Glutamatergic neuron (in vitro differentiated cells): ENCODE measurements at regions not wholly inside any gene's neighbourhood (a gene's known extent, or its start where the extent isn't known, plus 50 kb on each side); places are given as distances from the start of the nearest gene placed in this dataset.

ENCODE experiments used
- DNase-seq: peaks from one replicate; pipeline ENCODE4 v3.0.0; 2022
- H3K27ac Mint-ChIP-seq: one replicate; pipeline ENCODE4 v1.8.0; 2020; ENCODE audit warnings: mild to moderate bottlenecking, mixed read lengths, inconsistent platforms; ENCODE audit not compliant: unreplicated experiment
- H3K27me3 Mint-ChIP-seq: one replicate; pipeline ENCODE4 v1.8.0; 2020; ENCODE audit warnings: mild to moderate bottlenecking, moderate library complexity, mixed read lengths, inconsistent platforms; ENCODE audit not compliant: unreplicated experiment
- H3K36me3 Mint-ChIP-seq: one replicate; pipeline ENCODE4 v1.8.0; 2020; ENCODE audit warnings: mild to moderate bottlenecking, mixed read lengths, inconsistent platforms; ENCODE audit not compliant: unreplicated experiment
- H3K4me1 Mint-ChIP-seq: one replicate; pipeline ENCODE4 v1.8.0; 2020; ENCODE audit warnings: mild to moderate bottlenecking, low read depth, mixed read lengths, inconsistent platforms; ENCODE audit not compliant: unreplicated experiment
- H3K4me3 Mint-ChIP-seq: one replicate; pipeline ENCODE4 v1.8.0; 2020; ENCODE audit warnings: mild to moderate bottlenecking, mixed read lengths, inconsistent platforms; ENCODE audit not compliant: unreplicated experiment
- H3K9me3 Mint-ChIP-seq: one replicate; pipeline ENCODE4 v1.8.0; 2020; ENCODE audit warnings: mild to moderate bottlenecking, moderate library complexity, mixed read lengths, inconsistent platforms; ENCODE audit not compliant: unreplicated experiment
- TF ChIP-seq, protein P1 (sequence below): fragments of 200-600 bp; sonication (generic); IDR thresholded peaks from one replicate; pipeline ENCODE4 v1.5.0; 2021; ENCODE audit not compliant: partially characterized antibody, unreplicated experiment

DNA sequence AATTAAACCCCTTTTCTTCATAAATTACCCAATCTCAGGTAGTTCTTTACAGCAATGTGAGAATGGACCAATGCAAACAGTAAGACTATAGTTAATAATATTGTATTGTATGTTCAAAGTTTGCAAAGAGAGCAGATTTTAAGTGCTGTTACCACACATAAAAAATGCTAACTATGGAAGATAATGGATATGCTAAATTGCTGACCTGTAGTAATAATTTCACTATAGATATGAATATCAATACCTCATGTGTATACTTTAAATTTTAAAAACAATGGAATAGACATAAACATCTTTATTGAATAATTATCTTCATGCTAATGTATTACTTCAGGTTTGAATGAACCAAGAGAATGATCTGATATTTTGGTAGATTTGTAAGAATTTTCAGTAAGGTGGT lies 552.4 kb upstream of the CHRM3 start:
- Mint-ChIP-seq H3K27ac (no peak overlapping the region), H3K27me3 (peaks cover 5% of the 10 kb centered on the region), H3K36me3 (peaks cover 12% of the 10 kb centered on the region), H3K9me3 (peaks cover 4% of the 10 kb centered on the region), H3K4me3 (no peak overlapping the region), H3K4me1 (no peaks in the 10 kb centered on the region)
- no peak for DNase-seq
- TF ChIP-seq, protein P1, sequence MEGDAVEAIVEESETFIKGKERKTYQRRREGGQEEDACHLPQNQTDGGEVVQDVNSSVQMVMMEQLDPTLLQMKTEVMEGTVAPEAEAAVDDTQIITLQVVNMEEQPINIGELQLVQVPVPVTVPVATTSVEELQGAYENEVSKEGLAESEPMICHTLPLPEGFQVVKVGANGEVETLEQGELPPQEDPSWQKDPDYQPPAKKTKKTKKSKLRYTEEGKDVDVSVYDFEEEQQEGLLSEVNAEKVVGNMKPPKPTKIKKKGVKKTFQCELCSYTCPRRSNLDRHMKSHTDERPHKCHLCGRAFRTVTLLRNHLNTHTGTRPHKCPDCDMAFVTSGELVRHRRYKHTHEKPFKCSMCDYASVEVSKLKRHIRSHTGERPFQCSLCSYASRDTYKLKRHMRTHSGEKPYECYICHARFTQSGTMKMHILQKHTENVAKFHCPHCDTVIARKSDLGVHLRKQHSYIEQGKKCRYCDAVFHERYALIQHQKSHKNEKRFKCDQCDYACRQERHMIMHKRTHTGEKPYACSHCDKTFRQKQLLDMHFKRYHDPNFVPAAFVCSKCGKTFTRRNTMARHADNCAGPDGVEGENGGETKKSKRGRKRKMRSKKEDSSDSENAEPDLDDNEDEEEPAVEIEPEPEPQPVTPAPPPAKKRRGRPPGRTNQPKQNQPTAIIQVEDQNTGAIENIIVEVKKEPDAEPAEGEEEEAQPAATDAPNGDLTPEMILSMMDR: no peak

DNA sequence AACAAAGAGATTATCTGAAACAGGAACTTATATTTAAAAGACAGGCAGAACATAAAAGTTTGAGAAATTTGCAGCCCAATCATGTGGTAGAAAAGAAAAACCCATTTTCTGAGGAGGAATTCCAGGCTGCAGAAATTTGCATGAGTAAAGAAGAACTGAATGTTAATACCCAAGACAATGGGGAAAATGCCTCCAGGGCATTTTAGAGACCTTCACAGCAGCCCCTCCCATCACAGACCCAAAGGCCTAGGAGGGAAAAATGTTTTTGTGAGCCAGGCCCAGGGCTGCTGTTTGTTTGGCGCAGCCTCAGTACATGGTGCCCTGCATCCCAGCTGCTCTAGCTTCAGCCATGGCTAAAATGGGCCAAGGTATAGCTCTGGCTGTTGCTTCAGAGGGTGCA lies 554.3 kb upstream of the CHRM3 start:
- Mint-ChIP-seq H3K9me3 (peaks cover 4% of the 10 kb centered on the region), H3K27me3 (peaks cover 5% of the 10 kb centered on the region), H3K4me1 (no peaks in the 10 kb centered on the region), H3K27ac (no peak overlapping the region), H3K4me3 (no peak overlapping the region), H3K36me3 (peaks cover 12% of the 10 kb centered on the region)
- DNase-seq: no peak
- TF ChIP-seq, protein P1: no peak

DNA sequence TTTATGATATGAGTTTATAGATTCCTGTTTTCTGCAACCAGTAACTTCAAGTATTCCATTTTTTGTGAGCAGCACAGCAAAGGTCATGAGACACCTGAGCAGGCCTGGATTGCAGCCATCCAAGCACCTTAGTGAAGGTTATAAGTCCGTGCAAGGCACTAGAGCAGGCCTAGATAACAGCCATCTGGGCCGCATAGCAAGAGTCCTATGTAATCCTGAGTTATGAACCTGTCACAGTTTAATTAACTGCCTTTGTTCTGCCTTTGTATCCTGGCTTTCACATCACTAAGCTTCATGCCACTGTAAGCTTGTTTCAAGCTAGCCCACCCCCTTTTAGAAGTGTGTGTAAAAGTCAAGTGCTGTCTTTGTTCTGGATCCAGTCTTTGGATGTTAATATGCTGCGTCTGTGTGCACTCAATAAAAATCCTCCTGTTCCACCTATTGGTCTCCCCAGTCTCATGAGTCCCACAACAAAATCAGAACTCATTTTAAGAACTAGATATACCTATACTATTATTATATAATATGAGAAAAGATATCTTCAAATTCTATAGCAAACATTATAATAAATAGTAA lies 556.2 kb upstream of the CHRM3 start:
- peaks cover 2% of the 10 kb centered on the region for H3K27me3 Mint-ChIP-seq
- peaks cover 4% of the 10 kb centered on the region for H3K9me3 Mint-ChIP-seq
- no peak overlapping the region for H3K27ac Mint-ChIP-seq
- H3K36me3 Mint-ChIP-seq: peaks cover 12% of the 10 kb centered on the region
- no peak overlapping the region for H3K4me3 Mint-ChIP-seq
- no peak for DNase-seq
- TF ChIP-seq, protein P1: no peak
- H3K4me1 Mint-ChIP-seq: no peaks in the 10 kb centered on the region

DNA sequence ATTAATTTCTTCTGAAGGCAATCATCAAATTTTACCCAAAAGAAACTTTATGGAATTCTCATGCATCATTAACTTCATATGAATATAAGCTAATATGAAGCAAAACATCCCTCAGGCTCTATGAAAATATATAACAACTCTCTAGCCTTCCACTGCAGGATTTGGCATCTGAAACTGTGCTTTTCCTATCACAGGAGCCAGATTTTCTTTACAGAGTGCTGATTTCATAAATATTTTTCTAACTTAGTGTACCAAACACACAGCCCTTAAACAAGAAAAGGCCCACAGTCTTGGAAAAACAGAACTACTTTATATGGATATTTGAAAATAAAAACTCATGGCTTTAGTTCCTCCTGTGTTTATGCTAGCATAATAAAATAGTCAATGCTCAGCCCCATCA lies 559.5 kb upstream of the CHRM3 start:
- Mint-ChIP-seq H3K36me3 (peaks cover 10% of the 10 kb centered on the region), H3K4me1 (no peaks in the 10 kb centered on the region), H3K9me3 (peaks cover 4% of the 10 kb centered on the region), H3K27me3 (peaks cover 2% of the 10 kb centered on the region), H3K27ac (no peak overlapping the region), H3K4me3 (no peak overlapping the region)
- DNase-seq: no peak
- TF ChIP-seq, protein P1: no peak

DNA sequence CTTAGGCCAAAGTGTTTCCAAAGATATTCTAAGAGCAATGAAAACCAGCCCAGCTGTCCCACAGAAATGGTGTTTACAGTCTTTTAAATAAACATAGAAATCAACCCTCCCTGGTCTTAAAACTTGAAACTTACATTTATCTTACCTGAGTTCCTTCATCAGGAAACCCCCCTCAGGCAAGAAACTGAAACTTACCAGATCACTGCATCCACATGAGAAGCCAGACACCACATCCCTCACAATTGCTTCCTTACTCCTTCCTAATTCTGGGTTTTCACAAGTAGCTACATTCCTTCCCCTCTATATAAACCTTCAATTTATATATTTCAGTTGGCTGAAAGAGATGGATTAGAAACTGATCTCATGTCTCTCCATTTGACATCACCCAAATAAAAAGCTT lies 563.0 kb upstream of the CHRM3 start:
- no peak overlapping the region for H3K27ac Mint-ChIP-seq
- H3K27me3 Mint-ChIP-seq: no peaks in the 10 kb centered on the region
- TF ChIP-seq, protein P1: no peak
- no peaks in the 10 kb centered on the region for H3K36me3 Mint-ChIP-seq
- H3K4me3 Mint-ChIP-seq: no peak overlapping the region
- H3K4me1 Mint-ChIP-seq: no peaks in the 10 kb centered on the region
- DNase-seq: no peak
- no peaks in the 10 kb centered on the region for H3K9me3 Mint-ChIP-seq
